Skin epidermis (tissue), 12 donors: ENCODE measurements at regions not wholly inside any gene's neighbourhood (a gene's known extent, or its start where the extent isn't known, plus 50 kb on each side); places are given as distances from the start of the nearest gene placed in this dataset.
"Not testable (repeated sequence)": the region's sequence is repeated elsewhere in the genome, so short reads cannot be mapped to it uniquely, and the experiment has no call there.

Source experiments
- H3K27ac ChIP-seq, 21 experiments: fragments of 200-600 bp; sonication (generic) in 11 of 21; one replicate each; pipeline ENCODE4 v1.5.0; 2020; ENCODE audit warnings: mild to moderate bottlenecking in 3 of 21, inconsistent platforms in 2 of 21, moderate library complexity in 2 of 21
- H3K4me3 ChIP-seq, 7 experiments: fragments of 200-600 bp; sonication (generic) in 2 of 7; one replicate each; pipeline ENCODE4 v1.5.0; 2020; ENCODE audit warnings: inconsistent platforms in 2 of 7, mild to moderate bottlenecking in 2 of 7, moderate library complexity in 1 of 7

- Histone ChIP-seq H3K4me3 (no peak overlapping the region), H3K27ac (no peak overlapping the region)
Measured at GRCh38 chr11:92458486-92458885, 233.9 kb downstream of the FAT3 start.

DNA sequence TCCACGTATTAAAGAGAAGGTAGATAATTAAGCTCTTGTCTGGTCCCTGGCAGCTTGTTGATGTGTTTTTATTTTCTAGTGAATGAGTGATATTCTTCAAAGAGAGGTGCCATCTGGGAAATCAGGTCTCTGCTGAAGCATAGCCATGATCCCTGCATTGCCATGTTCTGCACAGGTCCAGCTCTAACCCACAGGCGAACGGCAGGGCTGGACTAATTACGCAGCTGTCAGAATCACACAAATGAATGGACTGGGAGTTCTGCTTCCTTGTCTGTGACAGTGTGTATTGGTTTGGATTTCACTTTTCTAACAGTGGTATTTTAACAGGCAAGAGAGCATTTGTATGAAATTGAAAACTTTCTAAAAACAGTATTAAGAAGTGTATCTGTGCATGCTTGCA is 235.6 kb downstream of the FAT3 start:
- Histone ChIP-seq H3K27ac (no peak overlapping the region), H3K4me3 (no peak overlapping the region)

- H3K4me3 ChIP-seq = no peak overlapping the region
- H3K27ac ChIP-seq = no peak overlapping the region
Measured at GRCh38 chr11:92461447-92461846, 236.8 kb downstream of the FAT3 start.

- no peak overlapping the region for H3K4me3 ChIP-seq
Measured at GRCh38 chr11:92462821-92463220, 238.2 kb downstream of the FAT3 start.

GRCh38 chr11:92464822-92465221 is 240.2 kb downstream of the FAT3 start:
- Histone ChIP-seq H3K4me3 (no peak overlapping the region), H3K27ac (no peak overlapping the region)

More at GRCh38 chr11:92462821-92463220, 238.2 kb downstream of the FAT3 start:
- H3K27ac ChIP-seq = no peak overlapping the region

DNA sequence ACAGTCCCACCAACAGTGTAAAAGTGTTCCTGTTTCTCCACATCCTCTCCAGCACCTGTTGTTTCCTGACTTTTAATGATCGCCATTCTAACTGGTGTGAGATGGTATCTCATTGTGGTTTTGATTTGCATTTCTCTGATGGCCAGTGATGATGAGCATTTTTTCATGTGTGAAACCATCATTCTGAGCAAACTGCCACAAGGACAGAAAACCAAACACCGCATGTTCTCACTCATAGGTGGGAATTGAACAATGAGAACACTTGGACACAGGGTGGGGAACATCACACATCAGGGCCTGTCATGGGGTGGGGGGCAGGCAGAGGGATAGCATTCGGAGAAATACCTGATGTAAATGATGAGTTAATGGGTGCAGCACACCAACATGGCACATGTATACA is 240.8 kb downstream of the FAT3 start:
- H3K4me3 ChIP-seq, H3K27ac ChIP-seq: not testable (repeated sequence)

DNA sequence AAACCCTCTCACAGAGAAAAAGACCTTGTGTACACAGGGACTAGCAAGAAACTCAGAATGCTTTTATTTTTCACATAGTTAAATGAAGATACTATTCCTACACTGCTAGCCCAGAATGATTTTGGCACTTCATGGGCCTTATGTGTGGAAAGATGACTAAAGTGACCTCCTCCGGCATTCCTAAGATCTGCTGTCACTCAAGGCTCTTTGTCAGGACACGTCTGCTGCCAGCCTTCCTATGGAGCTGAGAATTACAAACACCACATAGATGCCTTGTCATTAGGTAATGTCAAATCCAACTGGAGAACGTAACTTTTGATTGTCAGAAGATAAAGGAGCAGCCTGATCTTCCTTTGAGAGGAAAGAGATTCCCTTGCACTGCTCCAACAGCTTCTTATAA is 249.1 kb downstream of the FAT3 start:
- H3K27ac ChIP-seq = no peak overlapping the region
- no peak overlapping the region for H3K4me3 ChIP-seq

DNA sequence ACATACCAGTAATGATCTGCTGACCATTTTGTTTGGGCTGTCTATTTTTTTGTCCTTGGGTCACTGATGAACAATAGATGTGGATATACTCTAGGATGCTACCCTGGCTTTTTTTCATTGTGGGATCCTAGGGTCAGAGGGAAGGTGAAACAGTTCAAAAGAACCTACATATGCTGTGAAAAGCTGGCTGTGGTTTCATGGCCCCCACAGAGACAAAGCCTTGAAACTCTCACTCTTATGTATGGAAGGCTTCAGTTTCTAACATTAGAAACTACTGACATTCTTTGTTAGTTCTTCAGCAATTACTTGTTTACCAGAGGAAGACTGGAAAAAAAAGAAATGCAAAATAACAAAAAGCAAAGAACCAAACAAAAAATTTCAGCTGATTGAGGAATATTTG is 250.7 kb downstream of the FAT3 start:
- H3K27ac ChIP-seq = no peak overlapping the region
- no peak overlapping the region for H3K4me3 ChIP-seq

DNA sequence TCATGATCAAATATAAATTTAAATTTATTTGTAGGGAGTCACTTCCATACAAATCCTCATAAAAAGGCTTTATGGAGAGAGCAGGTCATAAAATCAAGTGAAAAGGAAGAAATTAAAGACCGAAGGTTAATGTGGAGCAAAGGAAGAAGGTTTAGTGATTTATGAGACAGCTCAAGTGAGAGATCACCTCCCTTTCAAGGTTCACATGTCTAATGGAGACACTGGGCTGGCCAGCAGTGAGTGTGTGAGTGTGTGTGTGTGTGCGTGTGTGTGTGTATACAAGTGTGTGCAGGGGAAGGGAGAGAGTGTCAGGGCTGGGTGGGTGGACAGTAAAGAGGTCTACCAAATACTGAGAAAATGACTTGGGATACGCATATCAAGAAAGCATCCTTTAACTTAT is 251.2 kb downstream of the FAT3 start:
- Histone ChIP-seq H3K4me3 (no peak overlapping the region), H3K27ac (no peak overlapping the region)

DNA sequence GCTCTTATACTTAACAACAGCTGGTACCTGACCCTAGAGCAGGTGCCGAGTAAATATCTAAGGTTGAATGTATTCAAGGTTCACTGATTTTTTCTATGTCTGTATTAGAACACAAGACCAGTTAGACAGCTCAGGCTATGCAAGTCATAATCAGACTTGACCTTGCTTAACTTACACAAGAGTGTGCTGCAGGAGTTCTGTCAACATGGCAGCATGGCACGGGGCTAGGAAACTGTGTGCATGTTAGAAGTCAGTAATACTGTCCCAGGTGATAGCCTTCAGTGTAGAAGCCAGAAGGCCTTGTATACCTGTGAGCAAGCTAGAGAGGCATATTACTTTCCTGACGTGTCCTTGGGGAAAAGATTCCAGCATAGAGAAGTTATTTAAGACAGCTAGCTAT is 253.1 kb downstream of the FAT3 start:
- no peak overlapping the region for H3K27ac ChIP-seq

GRCh38 chr11:92480499-92480898 is 255.9 kb downstream of the FAT3 start:
- Histone ChIP-seq H3K27ac (no peak overlapping the region), H3K4me3 (no peak overlapping the region)

More for the DNA sequence above, 253.1 kb downstream of the FAT3 start:
- H3K4me3 ChIP-seq = no peak overlapping the region

DNA sequence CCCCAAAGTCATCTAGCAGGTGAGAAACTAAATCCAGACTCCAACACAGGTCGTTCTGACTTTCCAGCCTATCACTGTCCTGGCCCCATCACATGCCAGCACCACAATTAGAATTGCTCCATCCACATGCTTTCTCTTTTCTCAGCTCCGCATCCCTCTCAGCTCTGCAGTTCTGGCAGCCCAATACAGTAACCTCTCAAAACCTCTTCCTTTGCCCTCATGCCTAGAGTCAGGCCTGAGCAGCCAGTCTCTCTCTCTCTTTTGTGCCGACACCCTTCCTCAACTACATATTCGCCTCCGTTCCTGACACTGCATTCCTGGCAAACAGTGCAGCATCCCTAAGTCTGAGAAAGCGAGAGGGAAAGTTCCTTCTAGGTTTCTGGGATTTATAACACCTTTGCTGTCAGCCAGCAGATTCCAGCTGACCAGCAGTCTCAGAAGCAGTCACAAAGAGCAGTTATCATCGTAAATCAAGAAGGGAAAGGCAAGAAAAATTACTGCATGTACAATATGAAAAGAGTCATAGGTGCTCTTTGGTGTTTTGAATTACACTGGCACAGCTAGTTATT is 258.0 kb downstream of the FAT3 start:
- Histone ChIP-seq H3K4me3 (no peak overlapping the region), H3K27ac (no peak overlapping the region)

DNA sequence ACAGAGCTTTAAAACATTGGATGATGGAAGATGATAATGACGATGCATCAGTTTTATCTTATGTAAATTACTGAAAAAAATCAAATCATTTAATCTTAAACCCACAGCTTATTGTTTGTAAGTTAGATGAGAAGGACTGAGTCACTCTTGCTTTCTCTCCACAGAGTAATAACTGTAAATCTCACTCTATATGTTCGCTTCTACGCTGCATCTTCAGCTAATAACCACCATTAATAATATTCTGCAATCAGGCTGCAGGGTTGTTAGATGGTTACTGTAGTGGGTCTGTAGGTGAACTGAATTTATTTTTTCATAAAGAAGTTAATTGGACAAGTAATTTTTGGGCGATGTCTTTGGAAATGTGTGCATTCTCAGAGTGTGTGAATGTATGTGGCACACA is 260.0 kb downstream of the FAT3 start:
- H3K27ac ChIP-seq = no peak overlapping the region
- no peak overlapping the region for H3K4me3 ChIP-seq

GRCh38 chr11:92489826-92490399 is 265.3 kb downstream of the FAT3 start:
- H3K4me3 ChIP-seq = no peak overlapping the region
- H3K27ac ChIP-seq = no peak overlapping the region

DNA sequence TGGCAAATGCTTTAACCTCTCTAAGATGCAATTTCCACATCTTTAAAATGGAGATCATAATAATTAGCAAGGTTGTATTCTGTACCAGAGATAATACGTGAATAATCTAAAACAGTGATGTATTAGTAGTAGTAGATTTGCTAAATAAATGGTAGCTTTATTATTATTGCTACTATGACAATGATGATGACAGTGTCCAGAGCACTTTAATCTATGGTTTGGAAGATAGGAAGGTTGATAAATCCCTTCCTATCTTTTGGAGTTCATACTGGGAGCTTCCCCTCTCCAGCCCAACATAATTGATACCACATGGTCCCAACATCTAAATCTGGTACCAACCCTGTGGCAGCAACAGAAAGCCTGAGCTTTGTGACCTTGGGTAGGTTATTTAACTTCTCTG is 267.8 kb downstream of the FAT3 start:
- H3K27ac ChIP-seq = no peak overlapping the region
- no peak overlapping the region for H3K4me3 ChIP-seq

- H3K4me3 ChIP-seq = no peak overlapping the region
- no peak overlapping the region for H3K27ac ChIP-seq
Measured at GRCh38 chr11:92495107-92495793, 270.6 kb downstream of the FAT3 start.

DNA sequence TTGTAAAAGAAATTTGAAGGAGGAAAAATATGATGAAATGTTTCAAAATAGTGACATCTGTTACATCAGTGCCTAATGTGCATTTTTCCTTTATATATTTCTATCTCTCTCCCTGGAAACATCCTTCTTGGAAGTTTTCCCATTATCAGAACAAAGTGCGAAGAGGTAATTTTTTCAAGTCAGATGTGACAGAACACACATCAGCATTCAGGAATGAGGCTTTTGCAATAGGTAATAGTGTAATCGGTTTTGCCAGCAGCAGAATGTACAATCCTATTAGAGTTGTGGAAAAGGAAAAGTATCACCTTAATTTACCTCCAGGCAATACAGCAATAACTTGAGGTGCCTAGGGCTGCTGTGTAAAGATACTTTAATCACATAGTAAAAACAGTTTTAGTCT is 275.8 kb downstream of the FAT3 start:
- Histone ChIP-seq H3K27ac (no peak overlapping the region), H3K4me3 (no peak overlapping the region)

DNA sequence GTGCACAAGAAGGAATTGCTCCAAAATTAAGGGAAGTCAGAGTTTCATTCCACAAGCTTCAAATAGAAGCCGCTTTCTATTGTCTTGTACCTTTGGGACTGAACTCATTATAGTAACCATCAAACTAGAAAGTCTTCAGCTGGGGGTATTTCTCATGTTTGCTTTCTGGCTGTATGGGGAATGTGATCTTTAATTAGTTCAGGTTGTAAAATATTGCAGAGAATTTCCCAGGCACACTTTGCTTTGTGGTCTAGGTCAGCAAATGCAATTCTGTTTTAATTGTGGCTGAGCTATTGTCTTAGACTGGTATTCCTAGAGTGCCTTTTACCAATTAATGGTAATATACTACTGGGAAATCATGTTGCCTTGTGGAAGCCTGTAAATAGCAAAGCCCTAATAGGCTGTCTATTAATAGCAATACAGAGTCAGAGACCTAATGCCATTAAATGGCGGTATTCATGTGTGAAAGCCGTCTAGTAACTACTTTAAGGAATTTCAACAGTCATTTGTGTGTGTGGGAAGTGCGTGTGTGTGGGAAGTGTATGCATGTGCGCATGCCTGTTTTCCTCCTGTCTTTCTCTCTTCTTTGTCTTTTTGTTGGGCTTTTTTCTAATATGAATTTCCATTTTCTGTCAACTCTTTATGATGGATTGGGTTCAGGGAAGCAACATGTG is 276.6 kb downstream of the FAT3 start:
- no peak overlapping the region for H3K4me3 ChIP-seq
- no peak overlapping the region for H3K27ac ChIP-seq

DNA sequence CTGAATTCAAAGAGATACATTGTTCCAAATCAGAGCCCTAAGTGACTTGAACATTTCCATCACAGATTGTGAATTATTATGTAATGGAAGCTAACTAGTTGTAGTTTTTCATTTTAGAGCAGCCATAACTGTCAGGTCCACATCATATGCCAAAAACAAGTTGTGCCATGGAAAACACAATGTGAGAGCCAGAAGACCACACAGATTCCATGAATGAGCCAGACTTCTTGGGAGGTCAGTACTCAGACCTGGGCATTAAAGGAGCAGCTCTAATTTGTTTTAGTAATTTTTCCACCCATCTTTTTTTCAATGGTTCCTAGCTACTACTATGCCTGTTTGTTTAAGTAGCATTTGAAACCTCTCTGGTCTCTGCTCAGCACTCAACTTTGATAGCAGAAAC is 279.4 kb downstream of the FAT3 start:
- no peak overlapping the region for H3K4me3 ChIP-seq
- no peak overlapping the region for H3K27ac ChIP-seq

DNA sequence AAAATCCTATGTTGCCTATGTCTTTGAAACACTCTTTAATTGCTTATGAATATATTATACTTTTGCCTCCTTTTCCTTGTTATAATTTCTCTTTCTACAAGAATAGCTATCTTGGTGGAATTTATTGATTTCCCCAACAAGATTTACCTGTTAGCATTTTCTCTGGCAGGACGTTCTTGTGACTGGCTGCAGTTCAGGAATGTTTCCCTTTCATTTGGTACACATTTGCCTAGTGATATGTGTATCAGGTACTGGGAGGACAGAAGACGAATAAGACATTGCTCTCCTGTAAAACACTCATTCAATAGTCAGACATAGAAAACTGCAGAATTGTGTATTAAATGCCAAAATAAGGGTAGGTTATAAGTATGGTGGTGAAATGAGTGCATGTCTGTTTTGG is 279.9 kb downstream of the FAT3 start:
- H3K4me3 ChIP-seq = no peak overlapping the region

DNA sequence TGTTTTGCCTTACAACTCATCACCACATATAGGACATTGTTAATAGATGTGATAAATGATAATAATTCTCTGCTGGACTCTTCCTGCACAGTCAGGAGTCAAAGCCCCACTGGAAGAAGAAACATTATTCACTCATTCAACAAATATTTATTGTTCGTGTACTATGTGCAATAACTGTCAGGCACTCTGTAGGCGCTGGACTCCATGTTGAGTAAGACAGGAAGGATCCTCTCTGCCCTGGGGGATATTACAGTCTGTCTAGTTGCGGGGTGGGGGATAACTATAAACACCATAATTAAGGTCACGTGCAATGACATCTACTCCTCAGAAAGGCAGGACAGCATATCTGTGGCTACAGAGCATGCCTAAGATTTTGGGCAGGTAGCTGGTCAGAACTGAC is 281.1 kb downstream of the FAT3 start:
- H3K27ac ChIP-seq = no peak overlapping the region
- H3K4me3 ChIP-seq = no peak overlapping the region

More for the DNA sequence above, 279.9 kb downstream of the FAT3 start:
- H3K27ac ChIP-seq = no peak overlapping the region
